T-helper 2 cell treated with Interferon-gamma antibody and Interleukin-4, amounts not matched to agents 5 μg/mL and 100 μg/mL, for 36 hours (primary cell): ENCODE measurements at regions not wholly inside any gene's neighbourhood (a gene's known extent, or its start where the extent isn't known, plus 50 kb on each side); places are given as distances from the start of the nearest gene placed in this dataset.
"Not testable (repeated sequence)": the region's sequence is repeated elsewhere in the genome, so short reads cannot be mapped to it uniquely, and the experiment has no call there.

ENCODE experiments used
- DNase-seq: peaks from one replicate; pipeline ENCODE4 v3.0.0; 2021; ENCODE audit warnings: low spot score
- H3K27ac Mint-ChIP-seq: one replicate; pipeline ENCODE4 v1.8.0; 2021; ENCODE audit warnings: mild to moderate bottlenecking, mixed read lengths
- H3K27me3 Mint-ChIP-seq: one replicate; pipeline ENCODE4 v1.8.0; 2021; ENCODE audit warnings: low read depth, mixed read lengths
- H3K36me3 Mint-ChIP-seq: one replicate; pipeline ENCODE4 v1.8.0; 2021; ENCODE audit warnings: low read depth, mixed read lengths
- H3K4me1 Mint-ChIP-seq: one replicate; pipeline ENCODE4 v1.8.0; 2021; ENCODE audit warnings: low read depth, mixed read lengths
- H3K4me3 Mint-ChIP-seq: one replicate; pipeline ENCODE4 v1.8.0; 2022; ENCODE audit warnings: mild to moderate bottlenecking, moderate library complexity, mixed read lengths
- H3K9me3 Mint-ChIP-seq: one replicate; pipeline ENCODE4 v1.8.0; 2021; ENCODE audit warnings: mixed read lengths

GRCh38 chr4:11066584-11066983, 362.1 kb downstream of the HS3ST1 start:
- H3K27me3 Mint-ChIP-seq, DNase-seq, H3K9me3 Mint-ChIP-seq, H3K4me3 Mint-ChIP-seq, H3K27ac Mint-ChIP-seq, H3K36me3 Mint-ChIP-seq, H3K4me1 Mint-ChIP-seq: not testable (repeated sequence)

DNA sequence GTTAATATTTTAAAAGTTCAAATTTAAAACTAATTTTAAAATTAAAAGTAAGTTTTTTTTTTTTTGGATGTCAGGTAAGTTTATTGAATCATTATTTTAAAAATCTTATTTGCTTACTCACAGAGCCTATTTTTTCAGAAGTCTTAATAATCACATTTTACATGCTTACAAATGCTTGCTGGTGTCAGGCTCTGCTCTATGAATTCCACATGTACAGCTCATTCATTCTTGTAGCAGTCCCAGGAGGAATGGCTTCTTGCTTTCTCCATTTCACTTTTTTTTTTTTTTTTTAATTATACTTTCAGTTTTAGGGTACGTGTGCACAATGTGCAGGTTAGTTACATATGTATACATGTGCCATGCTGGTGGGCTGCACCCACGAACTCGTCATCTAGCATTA, 368.1 kb downstream of the HS3ST1 start:
- H3K4me1 Mint-ChIP-seq, H3K9me3 Mint-ChIP-seq, H3K27me3 Mint-ChIP-seq, H3K36me3 Mint-ChIP-seq, H3K4me3 Mint-ChIP-seq, DNase-seq, H3K27ac Mint-ChIP-seq: not testable (repeated sequence)

GRCh38 chr4:11054937-11055336, 370.4 kb upstream of the CLNK start:
- not testable (repeated sequence) for H3K27me3 Mint-ChIP-seq, H3K36me3 Mint-ChIP-seq, H3K9me3 Mint-ChIP-seq, DNase-seq, H3K4me1 Mint-ChIP-seq, H3K4me3 Mint-ChIP-seq, H3K27ac Mint-ChIP-seq

DNA sequence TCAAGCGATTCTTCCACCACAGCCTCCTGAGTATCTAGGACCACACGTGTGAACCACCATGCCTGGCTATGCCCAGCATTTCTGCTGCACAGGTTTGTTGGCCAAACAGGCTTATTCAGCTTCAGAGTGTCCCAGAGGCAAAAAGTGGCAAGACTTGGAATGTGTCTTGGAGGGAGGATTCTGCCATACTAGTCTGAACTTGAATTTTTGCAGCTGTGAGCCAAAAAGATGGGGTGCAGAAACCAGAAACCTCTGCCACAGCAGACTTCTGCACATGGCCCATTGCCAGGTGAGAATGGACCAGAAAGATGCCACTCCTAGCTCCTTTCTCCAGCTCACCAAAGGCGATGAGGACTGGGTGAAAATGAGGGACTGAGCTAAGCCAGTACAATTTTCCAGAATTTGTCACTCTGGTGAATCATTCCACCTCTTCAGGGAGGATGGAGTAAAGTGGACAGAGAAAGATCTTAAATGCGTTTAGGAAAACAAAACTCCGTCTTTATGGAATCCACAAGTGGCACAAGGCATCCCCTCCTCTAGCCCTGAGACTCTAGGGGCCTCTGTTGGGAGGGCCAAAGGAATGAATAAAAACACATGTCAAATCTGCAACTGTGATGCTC, 369.1 kb upstream of the CLNK start:
- H3K27ac Mint-ChIP-seq: no peak overlapping the region
- H3K27me3 Mint-ChIP-seq: no peaks in the 10 kb centered on the region
- H3K36me3 Mint-ChIP-seq: no peaks in the 10 kb centered on the region
- H3K9me3 Mint-ChIP-seq: no peaks in the 10 kb centered on the region
- no peak for DNase-seq
- no peaks in the 10 kb centered on the region for H3K4me1 Mint-ChIP-seq
- H3K4me3 Mint-ChIP-seq: no peak overlapping the region

- Mint-ChIP-seq H3K27me3 (no peaks in the 10 kb centered on the region), H3K4me3 (no peak overlapping the region), H3K36me3 (no peaks in the 10 kb centered on the region), H3K4me1 (no peaks in the 10 kb centered on the region), H3K9me3 (peaks cover 5% of the 10 kb centered on the region), H3K27ac (no peak overlapping the region)
- no peak for DNase-seq
Measured at GRCh38 chr4:11051181-11051580, 366.6 kb upstream of the CLNK start.

DNA sequence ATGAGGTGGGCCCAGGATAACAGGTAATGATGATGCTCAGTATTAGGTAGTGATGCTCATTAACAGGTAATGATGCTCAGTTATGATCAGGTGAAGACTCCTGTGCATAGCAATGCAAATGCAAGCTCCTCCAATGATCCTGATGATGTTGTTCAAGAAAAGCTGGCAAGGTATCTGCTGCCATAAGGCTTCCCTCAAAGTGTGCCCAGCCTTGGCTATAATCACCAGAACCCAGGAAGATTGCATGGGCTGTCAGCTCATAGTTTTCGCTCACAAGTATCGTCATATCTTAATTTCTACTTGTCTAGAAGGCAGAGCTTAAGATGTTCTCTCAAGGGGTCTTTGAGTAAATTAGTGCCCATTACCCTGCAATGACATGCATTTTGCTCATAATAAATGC, 366.2 kb upstream of the CLNK start:
- Mint-ChIP-seq H3K36me3 (no peaks in the 10 kb centered on the region), H3K27ac (no peak overlapping the region)

GRCh38 chr4:11049001-11049400, 364.4 kb upstream of the CLNK start:
- Mint-ChIP-seq H3K27me3 (no peaks in the 10 kb centered on the region), H3K9me3 (peaks cover 5% of the 10 kb centered on the region), H3K4me1 (no peaks in the 10 kb centered on the region), H3K4me3 (no peak overlapping the region), H3K27ac (no peak overlapping the region), H3K36me3 (no peaks in the 10 kb centered on the region)
- no peak for DNase-seq

More for the DNA sequence above, 366.2 kb upstream of the CLNK start:
- peaks cover 5% of the 10 kb centered on the region for H3K9me3 Mint-ChIP-seq
- H3K27me3 Mint-ChIP-seq: no peaks in the 10 kb centered on the region
- no peak overlapping the region for H3K4me3 Mint-ChIP-seq
- no peaks in the 10 kb centered on the region for H3K4me1 Mint-ChIP-seq
- DNase-seq: no peak

DNA sequence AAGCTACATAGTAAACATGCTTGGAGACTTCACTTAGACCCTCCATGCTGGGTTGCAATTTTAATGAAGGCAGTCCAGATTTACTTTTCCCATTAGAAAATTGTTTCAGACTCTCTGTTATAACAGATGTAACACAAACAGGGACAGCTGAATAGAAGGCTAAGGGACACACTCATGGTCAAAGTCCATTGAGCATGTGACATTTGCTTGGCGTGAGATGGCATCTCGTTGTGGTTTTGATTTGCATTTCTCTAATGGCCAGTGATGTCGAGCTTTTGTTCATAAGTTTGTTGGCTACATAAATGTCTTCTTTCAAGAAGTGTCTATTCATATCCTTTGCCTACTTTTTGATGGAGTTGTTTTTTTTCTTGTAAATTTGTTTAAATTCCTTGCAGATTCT, 358.2 kb upstream of the CLNK start:
- Mint-ChIP-seq H3K4me1 (no peaks in the 10 kb centered on the region), H3K36me3 (no peaks in the 10 kb centered on the region), H3K27ac (no peak overlapping the region), H3K9me3 (peaks cover 5% of the 10 kb centered on the region), H3K4me3 (no peak overlapping the region), H3K27me3 (no peaks in the 10 kb centered on the region)
- DNase-seq: no peak

- Mint-ChIP-seq H3K4me1 (no peaks in the 10 kb centered on the region), H3K27ac (no peak overlapping the region), H3K36me3 (no peaks in the 10 kb centered on the region), H3K4me3 (no peak overlapping the region), H3K27me3 (no peaks in the 10 kb centered on the region), H3K9me3 (no peaks in the 10 kb centered on the region)
- no peak for DNase-seq
Measured at GRCh38 chr4:11039634-11040131, 355.1 kb upstream of the CLNK start.

- DNase-seq: no peak
- no peaks in the 10 kb centered on the region for H3K9me3 Mint-ChIP-seq
- H3K4me3 Mint-ChIP-seq: no peak overlapping the region
- no peaks in the 10 kb centered on the region for H3K4me1 Mint-ChIP-seq
- no peak overlapping the region for H3K27ac Mint-ChIP-seq
- no peaks in the 10 kb centered on the region for H3K27me3 Mint-ChIP-seq
- H3K36me3 Mint-ChIP-seq: no peaks in the 10 kb centered on the region
Measured at GRCh38 chr4:11038926-11039325, 354.4 kb upstream of the CLNK start.

- Mint-ChIP-seq H3K27me3 (no peaks in the 10 kb centered on the region), H3K4me1 (no peaks in the 10 kb centered on the region), H3K36me3 (no peaks in the 10 kb centered on the region), H3K27ac (no peak overlapping the region), H3K9me3 (no peaks in the 10 kb centered on the region), H3K4me3 (no peak overlapping the region)
- no peak for DNase-seq
Measured at GRCh38 chr4:11037637-11038036, 353.1 kb upstream of the CLNK start.

DNA sequence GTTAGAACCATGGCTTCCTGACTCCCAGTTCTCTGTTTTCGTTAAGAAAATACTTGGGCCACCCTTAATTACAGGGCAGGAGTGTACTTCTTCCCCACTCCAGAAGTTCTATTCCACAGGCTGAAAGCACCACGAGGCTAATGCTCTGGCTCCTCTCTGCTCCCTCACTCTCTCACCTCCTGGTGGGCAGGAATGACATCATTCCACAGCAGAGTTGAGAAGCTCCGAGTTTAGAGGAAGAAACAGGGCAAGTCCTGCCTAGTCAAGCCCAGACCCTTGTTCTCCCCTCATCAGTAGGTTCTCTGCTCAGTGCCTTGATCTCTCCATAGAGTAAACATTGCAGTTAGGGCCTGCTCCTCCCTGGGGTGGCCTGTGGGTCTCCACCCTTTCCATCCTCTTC, 343.8 kb upstream of the CLNK start:
- peaks cover 5% of the 10 kb centered on the region for H3K9me3 Mint-ChIP-seq
- no peak overlapping the region for H3K4me3 Mint-ChIP-seq
- no peak for DNase-seq
- no peaks in the 10 kb centered on the region for H3K4me1 Mint-ChIP-seq
- H3K27me3 Mint-ChIP-seq: no peaks in the 10 kb centered on the region
- H3K27ac Mint-ChIP-seq: no peak overlapping the region
- no peaks in the 10 kb centered on the region for H3K36me3 Mint-ChIP-seq

DNA sequence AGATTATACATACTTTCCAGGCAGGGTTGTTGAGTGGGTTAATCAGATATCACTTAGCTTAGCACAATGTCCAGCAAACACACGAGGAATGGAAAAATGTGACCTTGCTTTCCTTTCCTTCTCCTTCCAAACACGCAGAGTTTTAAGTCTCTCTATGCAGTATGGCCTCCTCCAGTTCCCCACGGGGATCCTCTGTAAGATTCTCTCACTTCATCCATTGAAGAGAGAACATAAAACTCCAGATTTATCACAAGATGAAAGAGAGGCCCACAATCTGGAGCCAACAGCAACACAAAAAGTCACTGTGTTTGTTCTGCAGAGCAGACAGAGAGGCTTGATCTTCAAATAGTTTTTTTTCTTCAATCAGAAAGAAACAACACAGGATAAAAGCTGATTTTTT, 336.8 kb upstream of the CLNK start:
- no peaks in the 10 kb centered on the region for H3K36me3 Mint-ChIP-seq
- no peaks in the 10 kb centered on the region for H3K4me1 Mint-ChIP-seq
- H3K4me3 Mint-ChIP-seq: no peak overlapping the region
- DNase-seq: no peak
- H3K9me3 Mint-ChIP-seq: no peaks in the 10 kb centered on the region
- H3K27me3 Mint-ChIP-seq: no peaks in the 10 kb centered on the region
- H3K27ac Mint-ChIP-seq: no peak overlapping the region

- DNase-seq: no peak
- no peak overlapping the region for H3K27ac Mint-ChIP-seq
- no peak overlapping the region for H3K4me3 Mint-ChIP-seq
- no peaks in the 10 kb centered on the region for H3K4me1 Mint-ChIP-seq
- H3K36me3 Mint-ChIP-seq: no peaks in the 10 kb centered on the region
- H3K27me3 Mint-ChIP-seq: no peaks in the 10 kb centered on the region
- no peaks in the 10 kb centered on the region for H3K9me3 Mint-ChIP-seq
Measured at GRCh38 chr4:11019451-11020240, 335.1 kb upstream of the CLNK start.

DNA sequence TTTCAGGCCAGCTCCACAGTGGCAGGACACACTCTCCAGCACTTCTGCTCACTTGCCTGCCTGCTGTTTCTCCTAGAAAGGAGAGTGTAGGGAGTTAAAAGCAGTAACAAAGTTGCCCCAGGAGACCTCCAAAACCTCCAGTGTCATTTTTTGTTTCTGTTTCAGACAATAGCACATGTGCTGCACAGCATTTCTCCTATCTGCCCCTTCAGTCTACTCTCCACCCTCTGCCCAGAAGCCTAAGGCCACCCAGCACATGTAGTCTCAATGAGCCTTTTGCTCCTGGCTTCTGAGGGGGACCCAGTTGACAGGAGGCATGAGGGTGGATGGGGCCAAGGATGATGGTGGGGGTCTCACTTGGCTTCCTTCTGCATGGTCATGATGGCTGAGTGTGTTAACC, 329.6 kb upstream of the CLNK start:
- DNase-seq: no peak
- Mint-ChIP-seq H3K4me1 (no peaks in the 10 kb centered on the region), H3K9me3 (no peaks in the 10 kb centered on the region), H3K4me3 (no peak overlapping the region), H3K27me3 (no peaks in the 10 kb centered on the region), H3K36me3 (no peaks in the 10 kb centered on the region), H3K27ac (no peak overlapping the region)
